GM04503 (cell line): ENCODE measurements at regions not wholly inside any gene's neighbourhood (a gene's known extent, or its start where the extent isn't known, plus 50 kb on each side); places are given as distances from the start of the nearest gene placed in this dataset.
"Not testable (repeated sequence)": the region's sequence is repeated elsewhere in the genome, so short reads cannot be mapped to it uniquely, and the experiment has no call there.

Source experiments
- DNase-seq: peaks from one replicate; pipeline ENCODE4 v3.0.0-alpha.2; 2012; ENCODE audit warnings: low read depth

DNA sequence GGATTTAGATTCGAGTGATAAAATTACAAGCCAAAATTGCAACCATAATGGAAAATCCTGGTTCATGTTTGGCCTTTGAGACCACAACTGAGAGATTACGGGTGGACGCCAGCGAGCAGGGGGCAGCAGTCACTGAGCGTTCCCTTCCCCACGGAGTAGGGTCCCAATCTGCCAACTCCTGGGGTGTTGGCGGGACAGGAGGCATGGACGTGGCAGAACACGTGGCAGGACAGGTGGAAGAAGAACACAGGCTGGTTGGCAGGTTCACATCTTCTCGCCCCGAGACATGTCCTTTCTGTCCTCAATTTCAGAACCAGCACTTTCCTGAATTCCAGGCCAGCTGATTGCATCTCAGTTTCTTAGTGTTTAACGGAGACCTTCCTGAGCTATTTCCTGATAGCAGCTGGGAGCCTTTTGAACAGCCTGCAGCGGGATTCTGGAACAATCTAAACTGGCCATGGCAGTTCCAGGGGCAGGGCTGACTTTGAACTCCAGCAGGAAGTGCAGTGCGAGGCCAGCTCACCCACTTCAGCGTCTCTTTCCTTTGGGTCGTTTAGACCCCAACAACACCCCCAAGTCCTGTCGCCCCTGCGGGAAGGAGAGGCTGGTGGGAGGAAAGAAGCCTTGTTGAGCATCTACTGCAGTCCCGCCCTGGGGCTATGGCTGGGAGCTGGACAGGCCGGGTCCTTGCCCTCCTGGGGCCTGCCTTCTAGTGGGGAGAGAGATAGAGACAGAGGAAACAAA is 159.1 kb upstream of the FOXF1 start:
- DNase-seq: no peak

- DNase-seq: not testable (repeated sequence)
Measured at GRCh38 chr16:86351785-86352139, 158.6 kb upstream of the FOXF1 start.

DNA sequence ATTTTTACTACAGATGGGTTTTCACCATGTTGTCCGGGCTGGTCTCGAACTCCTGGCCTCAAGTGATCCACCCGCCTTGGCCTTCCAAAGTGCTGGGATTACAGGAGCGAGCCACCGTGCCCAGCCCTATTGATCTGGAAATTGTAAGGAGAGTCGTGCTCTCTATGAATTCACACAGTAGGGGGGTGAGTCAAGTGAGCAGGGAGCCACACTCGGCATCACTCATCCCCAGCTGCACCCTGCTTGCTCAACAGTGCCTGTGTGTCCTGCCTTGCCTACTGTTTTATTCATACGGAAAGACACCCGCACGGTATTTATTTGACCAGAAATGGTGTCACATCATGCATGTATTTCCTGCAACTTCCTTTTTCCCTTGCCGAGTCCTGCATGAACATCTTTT is 157.2 kb upstream of the FOXF1 start:
- no peak for DNase-seq

DNA sequence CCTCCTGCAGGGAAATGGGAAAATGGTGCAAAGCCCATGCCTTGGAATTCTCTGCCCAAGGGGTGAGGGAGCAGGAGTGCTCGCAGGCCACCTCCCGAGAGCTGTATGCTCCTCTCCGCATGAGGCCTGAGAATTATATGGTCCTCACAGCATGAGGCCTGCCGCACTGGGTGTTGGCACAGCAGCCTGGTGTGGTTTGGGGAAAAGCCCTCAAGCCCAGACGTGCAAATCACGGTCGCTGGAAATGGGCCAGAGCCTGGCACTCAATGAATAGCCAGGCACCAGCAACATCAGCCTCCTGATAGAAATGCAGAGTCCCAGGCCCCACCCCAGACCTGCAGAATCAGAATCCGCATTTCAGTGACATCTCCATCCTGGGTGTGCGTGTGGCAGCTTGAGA is 156.4 kb upstream of the FOXF1 start:
- DNase-seq: no peak

GRCh38 chr16:86354641-86355513 is 155.4 kb upstream of the FOXF1 start:
- no peak for DNase-seq

- peak; percentile 50 for DNase-seq
Measured at GRCh38 chr16:86355531-86355930, 154.8 kb upstream of the FOXF1 start.

DNA sequence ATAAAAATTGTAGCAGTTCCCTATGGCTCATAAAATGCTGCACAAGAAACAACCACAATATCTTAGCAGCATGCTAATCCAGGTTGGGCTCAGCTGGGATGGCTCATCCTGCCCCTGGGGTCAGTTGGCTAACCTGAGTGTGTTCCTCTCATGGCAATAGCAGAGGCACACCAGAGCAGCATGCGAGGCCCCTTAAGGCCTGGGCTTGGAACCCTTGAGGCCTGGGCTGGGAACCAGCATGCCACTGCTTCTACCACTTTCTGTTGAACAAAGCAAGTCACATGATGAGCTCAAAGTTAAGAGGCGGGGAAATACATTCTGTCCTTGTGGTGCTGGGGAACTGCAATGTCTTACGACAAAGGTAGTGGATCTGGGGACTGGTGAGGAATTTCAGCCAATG is 154.4 kb upstream of the FOXF1 start:
- DNase-seq: no peak

GRCh38 chr16:86356804-86357203 is 153.5 kb upstream of the FOXF1 start:
- DNase-seq: no peak

- no peak for DNase-seq
Measured at GRCh38 chr16:86357303-86357702, 153.0 kb upstream of the FOXF1 start.

DNA sequence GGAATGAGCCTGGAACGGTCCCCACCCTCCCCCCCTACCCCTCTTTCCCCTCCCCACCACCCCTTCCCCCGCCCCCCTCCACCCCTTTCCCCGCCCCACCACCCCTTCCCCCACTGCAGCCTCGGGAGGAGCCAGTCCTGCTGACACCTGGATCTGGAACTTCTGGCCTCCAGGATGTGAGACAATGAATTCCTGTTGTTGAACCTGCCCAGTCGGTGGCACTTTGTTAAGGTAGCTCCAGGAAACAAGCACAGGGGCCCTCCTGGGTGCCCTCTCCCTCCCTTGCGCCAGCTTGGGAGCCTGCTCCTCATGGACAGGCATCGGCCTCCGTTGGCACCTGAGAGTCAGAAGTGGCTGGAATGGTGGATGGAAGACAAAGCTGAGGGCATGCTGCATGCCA is 152.4 kb upstream of the FOXF1 start:
- DNase-seq: no peak

DNA sequence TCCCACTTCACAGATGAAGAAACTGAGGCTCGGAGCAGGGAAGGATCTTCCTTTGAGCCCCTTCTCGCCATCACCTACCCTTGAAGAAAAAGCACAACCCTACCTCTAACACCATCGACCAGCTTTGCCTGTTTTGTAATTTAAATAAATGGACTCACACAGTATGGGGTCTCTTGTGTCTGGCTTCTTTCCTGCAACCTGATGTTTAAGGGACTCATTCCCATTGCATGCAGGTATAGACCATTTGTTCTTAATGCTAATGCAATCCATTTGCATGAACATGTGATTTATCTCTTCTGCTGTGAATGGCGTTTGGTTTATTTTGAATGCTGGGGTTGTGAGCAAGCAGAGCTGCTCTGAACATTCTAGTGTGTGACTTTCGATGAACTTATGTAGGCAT is 150.8 kb upstream of the FOXF1 start:
- no peak for DNase-seq

DNA sequence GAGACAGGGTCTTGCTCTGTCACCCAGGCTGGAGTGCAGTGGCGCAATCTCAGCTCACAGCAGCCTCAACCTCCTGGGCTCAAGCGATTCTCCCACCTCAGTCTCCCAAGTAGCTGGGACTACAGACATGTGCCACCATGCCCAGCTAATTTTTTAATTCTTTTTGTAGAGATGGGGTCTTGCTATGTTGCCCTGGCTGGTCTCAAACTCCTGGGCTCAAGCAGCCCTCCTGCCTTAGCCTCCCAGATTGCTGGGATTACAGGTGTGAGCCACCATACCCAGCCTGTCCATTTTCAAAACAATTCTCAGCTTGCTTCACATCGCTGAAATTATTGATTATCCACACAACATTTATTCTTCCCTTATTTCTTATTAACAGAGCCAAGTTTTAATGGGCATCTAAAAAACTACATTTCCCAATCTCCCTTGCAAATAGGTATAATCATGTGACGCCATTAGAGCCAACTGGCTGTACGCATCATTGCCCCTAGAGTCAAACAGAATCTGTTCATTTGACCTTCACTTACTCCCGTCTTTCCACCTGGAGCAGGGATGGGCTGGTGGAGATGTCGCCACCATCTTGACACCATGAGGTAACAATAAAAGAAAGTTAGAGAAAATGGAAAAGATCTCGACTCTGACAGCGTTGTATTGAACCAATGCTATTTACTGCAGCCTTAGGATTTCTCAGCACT is 148.0 kb upstream of the FOXF1 start:
- no peak for DNase-seq

DNA sequence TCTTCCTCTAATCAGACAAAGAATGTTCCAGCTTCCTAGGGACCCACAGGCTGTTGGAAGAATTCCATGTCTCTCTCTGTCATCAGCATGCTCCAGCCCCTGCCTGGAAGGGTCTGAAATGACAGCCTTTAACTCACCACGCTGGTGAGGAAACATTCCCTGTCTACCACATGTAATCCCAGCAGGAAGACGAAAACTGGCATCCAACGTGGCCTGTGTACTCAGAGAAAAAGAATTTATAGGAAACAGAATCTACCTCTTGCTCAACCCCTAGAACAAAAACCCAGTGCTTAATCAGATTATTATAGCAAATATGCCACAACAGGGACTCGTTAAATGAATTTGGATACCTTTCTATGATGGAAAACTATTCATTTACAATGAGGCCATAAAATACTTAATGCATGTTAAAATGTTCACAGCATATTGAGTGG is 147.3 kb upstream of the FOXF1 start:
- peak; percentile 80 for DNase-seq

DNA sequence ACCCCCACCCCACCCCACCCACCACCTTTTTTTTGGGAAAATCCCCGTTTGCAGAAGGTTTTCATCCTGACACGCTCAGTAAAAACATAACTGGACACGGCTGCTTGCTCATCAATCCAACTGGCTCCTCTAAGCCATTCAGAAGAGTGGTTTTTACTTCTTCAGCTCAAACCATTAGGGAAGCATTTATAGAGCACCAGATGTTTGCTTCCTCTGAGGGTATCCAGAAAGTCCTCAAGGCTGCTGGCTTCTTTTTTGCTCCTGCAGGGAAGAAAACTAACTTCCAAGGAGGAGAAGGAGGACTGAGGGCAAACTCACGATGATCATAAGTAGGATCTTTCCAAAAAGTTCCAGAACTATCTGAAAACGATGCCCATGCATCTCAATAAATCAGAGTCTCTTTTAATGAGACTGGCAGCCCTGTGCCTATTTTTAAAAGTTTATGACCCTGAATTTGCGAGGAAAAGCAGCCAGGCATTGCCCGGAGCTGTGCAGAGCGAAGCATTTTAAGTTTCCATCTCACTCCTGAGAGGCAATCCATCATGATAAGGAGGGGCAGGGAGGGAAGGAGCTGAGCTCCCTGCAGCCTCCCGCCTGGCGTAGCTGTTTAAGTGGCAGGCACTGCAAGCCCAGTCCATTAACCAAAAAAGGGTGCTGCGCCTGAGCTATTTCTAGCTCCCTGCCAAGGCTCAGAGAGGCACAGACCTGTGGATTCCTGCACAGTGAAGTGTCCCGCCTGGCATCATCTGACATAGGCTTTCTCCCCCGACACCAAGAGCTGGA is 146.3 kb upstream of the FOXF1 start:
- DNase-seq: no peak

DNA sequence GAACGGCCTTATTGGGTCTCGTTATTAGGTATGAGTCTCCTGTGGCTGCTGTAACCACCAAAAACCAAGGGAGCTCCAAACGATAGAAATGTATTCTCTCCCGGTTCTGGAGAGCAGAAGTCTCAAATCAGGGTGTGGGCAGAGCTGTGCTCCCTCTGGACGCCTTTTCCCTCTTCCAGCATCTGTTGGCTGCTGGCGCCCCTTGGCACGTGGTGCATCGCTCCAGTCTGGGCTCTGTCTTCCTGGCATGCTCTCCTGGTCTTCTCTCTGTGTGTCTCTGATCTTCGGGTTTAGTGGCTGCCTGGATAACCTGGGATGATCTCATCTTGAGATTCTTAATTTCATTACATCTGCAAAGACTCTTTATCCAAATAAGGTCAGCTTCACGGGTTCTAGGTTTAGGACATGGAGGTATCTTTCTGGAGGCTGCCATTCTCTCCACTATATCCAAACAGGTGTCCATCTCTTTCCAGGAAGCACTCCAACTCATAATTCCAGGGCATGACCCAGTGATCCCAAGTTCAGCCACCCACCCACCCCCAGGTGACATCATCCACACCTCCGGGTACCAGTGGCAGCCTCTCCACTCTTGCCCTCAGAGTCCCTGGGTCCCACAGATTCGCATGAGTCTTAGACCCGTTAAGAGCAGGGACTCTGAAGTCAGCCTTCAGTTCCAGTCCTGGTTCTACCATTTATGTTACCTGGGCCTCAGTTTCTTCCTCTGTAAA is 145.5 kb upstream of the FOXF1 start:
- no peak for DNase-seq

GRCh38 chr16:86365513-86366273 is 144.6 kb upstream of the FOXF1 start:
- DNase-seq: no peak

DNA sequence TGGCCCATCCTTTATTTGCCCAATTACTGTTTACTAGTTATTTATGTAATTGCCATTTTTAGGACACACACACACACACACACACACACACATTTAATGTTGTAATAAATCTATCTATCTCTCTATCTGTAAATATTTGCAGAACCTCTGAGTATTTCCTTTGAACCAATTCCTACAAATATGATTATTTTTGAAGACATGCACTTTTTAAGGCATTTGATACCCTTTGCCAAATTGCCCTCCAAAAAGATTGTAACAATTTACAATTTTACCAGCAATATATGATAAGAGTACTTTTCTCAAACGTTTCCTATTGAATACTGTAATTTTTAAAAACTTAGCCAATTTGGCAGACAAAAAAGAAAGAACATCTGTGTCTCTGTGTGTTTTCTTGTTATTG is 143.8 kb upstream of the FOXF1 start:
- no peak for DNase-seq

DNA sequence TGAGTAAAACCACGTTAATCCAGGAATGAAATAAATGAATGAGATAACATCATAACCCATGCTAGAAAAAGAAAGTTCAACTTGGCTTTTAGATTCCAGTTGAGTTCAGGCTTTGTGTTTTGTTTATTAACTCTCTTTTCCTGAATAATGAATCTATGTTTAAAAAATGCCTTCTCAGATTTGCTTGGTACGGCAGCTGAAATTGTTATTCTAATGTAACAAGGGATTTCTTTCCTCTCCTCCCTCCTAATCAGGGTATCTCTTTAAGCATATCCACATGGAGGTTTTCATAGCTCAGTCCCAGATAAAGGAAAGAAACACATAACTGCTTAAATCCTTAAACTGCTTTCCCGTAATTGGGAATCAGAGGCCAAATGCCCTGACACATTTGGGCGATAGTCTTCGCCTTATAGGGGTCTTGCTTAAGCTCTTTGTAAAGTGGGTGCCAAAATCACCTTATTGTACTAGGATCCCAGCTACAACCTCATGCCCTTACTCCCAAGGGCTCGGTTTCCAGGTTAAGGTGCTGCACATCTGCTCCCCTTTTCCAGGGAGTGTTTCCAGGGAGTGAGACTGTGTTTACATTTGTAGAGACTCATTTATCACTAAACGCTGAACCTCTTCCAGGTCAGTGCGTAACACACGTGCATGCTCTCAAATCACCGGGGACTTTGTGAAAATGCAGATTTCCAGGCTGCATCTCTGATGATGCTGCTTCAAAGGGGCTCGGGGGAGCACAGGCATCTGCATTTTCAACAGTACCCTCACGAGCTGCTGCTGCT is 142.8 kb upstream of the FOXF1 start:
- no peak for DNase-seq

- DNase-seq: no peak
Measured at GRCh38 chr16:86368261-86368660, 142.1 kb upstream of the FOXF1 start.

GRCh38 chr16:86370062-86370461 is 140.3 kb upstream of the FOXF1 start:
- no peak for DNase-seq
